HepG2 (cell line): ENCODE measurements at regions not wholly inside any gene's neighbourhood (a gene's known extent, or its start where the extent isn't known, plus 50 kb on each side); places are given as distances from the start of the nearest gene placed in this dataset.

Experiments used
- ATAC-seq: fragments of 200-7000 bp; cut with Tn5 transposase; 3 replicates; pipeline ENCODE4 v1.9.1; 2020; ENCODE audit warnings: mild to moderate bottlenecking, moderate library complexity
- BruUV-seq: library from RNA; stranded (reverse); fragments of 400-500 nt; replicated peaks from 2 replicates; lab custom pipeline; 2021; lab: Mats Ljungman, UMichigan
- CTCF ChIA-PET: fragments of 300-600 bp; formaldehyde crosslinking; extraction: SDS; loops from one replicate; lab custom pipeline; 2021; ENCODE audit warnings: low total read pairs, inconsistent platforms, low intra/inter-chr PET ratio; lab: Yijun Ruan, JAX
- POLR2A ChIA-PET: fragments of 350-600 bp; sonication (Branson Sonifier 250); formaldehyde crosslinking; loops from one replicate; lab custom pipeline; 2020; ENCODE audit warnings: antibody characterized with exemption, inconsistent platforms; lab: Yijun Ruan, JAX
- DNase-seq: peaks from one replicate; pipeline ENCODE4 v3.0.0-alpha.2; 2015; ENCODE audit warnings: low spot score
- FAIRE-seq: peaks from 3 replicates; lab custom pipeline; 2011; peaks lifted over from hg19 to GRCh38; lab: Jason Lieb, UNC
- H2AFZ ChIP-seq: one replicate; pipeline ENCODE4 v1.6.1; 2011; ENCODE audit warnings: low read length, inconsistent platforms
- H3K27ac ChIP-seq: fragments of 300-600 bp; 3 replicates; pipeline ENCODE4 v1.8.0; 2011; ENCODE audit warnings: mixed run types, mild to moderate bottlenecking, mixed read lengths, low read length, inconsistent platforms; ENCODE audit not compliant: insufficient read depth; ENCODE audit errors: extremely low read length
- H3K27me3 ChIP-seq, 2 experiments: fragments of 200-600 bp in 1 of 2; 2 replicates in 1 of 2; 3 replicates in 1 of 2; pipeline versions ENCODE4 v1.6.0 to v1.8.0; 2011; ENCODE audit warnings: low read length in 2 of 2, mild to moderate bottlenecking in 2 of 2, moderate library complexity in 2 of 2, inconsistent platforms in 1 of 2; ENCODE audit not compliant: insufficient read depth in 2 of 2, control insufficient read depth in 1 of 2
- H3K36me3 ChIP-seq, 2 experiments: fragments of 200-600 bp in 1 of 2; replicated peaks in 1 of 2; 2 replicates in 1 of 2; 3 replicates in 1 of 2; pipeline versions ENCODE4 v1.5.1 to v1.8.0; 2011; ENCODE audit warnings: low read length in 2 of 2, inconsistent platforms in 1 of 2; ENCODE audit not compliant: insufficient read depth in 2 of 2, control insufficient read depth in 1 of 2
- H3K4me1 ChIP-seq: 2 replicates; pipeline ENCODE4 v1.5.1; 2012; ENCODE audit warnings: low read length, inconsistent platforms; ENCODE audit not compliant: insufficient read depth
- H3K4me2 ChIP-seq: 2 replicates; pipeline ENCODE4 v1.6.0; 2011; ENCODE audit warnings: low read depth, low read length, inconsistent platforms
- H3K4me3 ChIP-seq, 3 experiments: fragments of 200-600 bp in 1 of 3; sonication (generic), shearing (Covaris generic) in 1 of 3; replicated peaks in 1 of 3; 2 replicates each; pipeline ENCODE4 v1.5.1; 2011 to 2016; ENCODE audit warnings: low read length in 3 of 3, inconsistent platforms in 2 of 3, low read depth in 2 of 3, mild to moderate bottlenecking in 2 of 3, control low read depth in 1 of 3, mixed read lengths in 1 of 3; ENCODE audit not compliant: insufficient read depth in 1 of 3
- H3K79me2 ChIP-seq: one replicate; pipeline ENCODE4 v1.6.1; 2011; ENCODE audit warnings: low read length, inconsistent platforms; ENCODE audit not compliant: insufficient read depth
- H3K9ac ChIP-seq: 2 replicates; pipeline ENCODE4 v1.6.0; 2011; ENCODE audit warnings: mild to moderate bottlenecking, low read depth, low read length, inconsistent platforms; ENCODE audit not compliant: insufficient read depth
- H3K9me3 ChIP-seq: 2 replicates; pipeline ENCODE4 v1.5.1; 2012; ENCODE audit warnings: mild to moderate bottlenecking, low read length
- H4K20me1 ChIP-seq: 2 replicates; pipeline ENCODE4 v1.6.0; 2011; ENCODE audit warnings: inconsistent platforms, mild to moderate bottlenecking, low read length, moderate library complexity; ENCODE audit not compliant: insufficient read depth
- CENPT ChIP-seq: sonication (generic); formaldehyde crosslinking; IDR thresholded peaks from 2 replicates; pipeline ENCODE4 v1.8.0; 2022; ENCODE audit warnings: low read depth, mild to moderate bottlenecking, moderate library complexity, missing genetic modification reagents
- MAFF ChIP-seq: IDR thresholded peaks from 2 replicates; pipeline ENCODE4 v1.6.1; 2011; ENCODE audit warnings: low read depth, low read length, improper control_type of control experiment
- NCOA1 ChIP-seq: sonication (generic); formaldehyde crosslinking; IDR thresholded peaks from 2 replicates; pipeline ENCODE4 v1.9.0; 2021; ENCODE audit warnings: missing genetic modification reagents
- RFX5 ChIP-seq: IDR thresholded peaks from 2 replicates; pipeline ENCODE4 v1.6.1; 2011; ENCODE audit warnings: low read depth, low read length, improper control_type of control experiment
- SIN3A ChIP-seq: IDR thresholded peaks from 2 replicates; pipeline ENCODE4 v1.6.1; 2011; ENCODE audit warnings: low read depth, mild to moderate bottlenecking, control low read depth, low read length, borderline replicate concordance
- TBP ChIP-seq: sonication (generic); formaldehyde crosslinking; IDR thresholded peaks from 2 replicates; pipeline ENCODE4 v1.5.0; 2020; ENCODE audit warnings: missing genetic modification reagents
- ZNF564 ChIP-seq: sonication (generic); formaldehyde crosslinking; IDR thresholded peaks from 2 replicates; pipeline ENCODE4 v1.8.1; 2023; ENCODE audit warnings: mild to moderate bottlenecking, missing genetic modification reagents
- ZNF589 ChIP-seq: sonication (generic); formaldehyde crosslinking; conservative IDR thresholded peaks from 2 replicates; pipeline ENCODE4 v1.8.0; 2022; ENCODE audit warnings: mild to moderate bottlenecking, moderate library complexity, missing genetic modification reagents
- ZNF687 ChIP-seq: sonication (generic); formaldehyde crosslinking; IDR thresholded peaks from 2 replicates; pipeline ENCODE4 v1.5.1; 2020; ENCODE audit warnings: mild to moderate bottlenecking, missing genetic modification reagents, moderate library complexity
- ZNF790 ChIP-seq: sonication (generic); formaldehyde crosslinking; IDR thresholded peaks from 2 replicates; pipeline ENCODE4 v1.8.0; 2022; ENCODE audit warnings: missing genetic modification reagents, mild to moderate bottlenecking, borderline replicate concordance
- WGBS: methylation state at CpG from one replicate; pipeline ENCODE4 v1.1.6; 2017; ENCODE audit warnings: low lambda C conversion rate; 5-methylcytosine and 5-hydroxymethylcytosine counted together
- in situ Hi-C: cut with HindIII; loops from 2 replicates; pipeline ENCODE4 v1.10.0; 2017; ENCODE audit warnings: low pct_unique_long_range_greater_than_20kb; ENCODE audit not compliant: extremely low pct_ligation_motif_present
- intact Hi-C: fragments of 100-400 bp; cut with micrococcal nuclease; formaldehyde crosslinking; loops from one replicate; pipeline ENCODE4 v1.10.0; 2022; ENCODE audit not compliant: unreplicated experiment
- TF ChIP-seq, protein P1 (sequence below): sonication (generic); formaldehyde crosslinking; IDR thresholded peaks from 2 replicates; pipeline ENCODE4 v1.4.0; 2020; ENCODE audit warnings: low read depth, missing genetic modification reagents

DNA sequence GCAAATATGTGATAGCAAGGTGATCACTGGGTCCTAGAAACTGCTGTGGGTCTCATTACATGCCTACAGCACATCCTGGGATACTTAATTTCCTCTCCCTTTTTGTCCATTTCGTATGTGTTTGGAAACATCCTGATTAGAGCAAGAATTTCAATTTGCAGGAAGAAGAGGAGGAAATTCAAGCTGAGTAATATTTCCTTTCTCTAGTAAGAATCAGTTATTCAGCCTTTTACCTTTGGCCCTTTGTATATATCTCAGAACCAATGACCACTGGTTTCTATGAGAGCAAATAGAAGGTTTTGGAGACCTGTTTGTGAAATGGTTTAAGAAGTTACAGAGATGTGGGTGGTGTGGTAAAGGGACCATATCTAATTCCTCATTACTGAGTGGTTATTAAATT, 171.6 kb downstream of the RMI1 start (continued):
- no peak for TF ChIP-seq SIN3A
- no peak for TF ChIP-seq ZNF564
- no peak for TF ChIP-seq MAFF
- no peak for TF ChIP-seq RFX5
- no peak for TF ChIP-seq CENPT (CRISPR knock-in tag)
- no peak for TF ChIP-seq ZNF589 (CRISPR knock-in tag)
- TF ChIP-seq, all 625 proteins: peak for 0

DNA sequence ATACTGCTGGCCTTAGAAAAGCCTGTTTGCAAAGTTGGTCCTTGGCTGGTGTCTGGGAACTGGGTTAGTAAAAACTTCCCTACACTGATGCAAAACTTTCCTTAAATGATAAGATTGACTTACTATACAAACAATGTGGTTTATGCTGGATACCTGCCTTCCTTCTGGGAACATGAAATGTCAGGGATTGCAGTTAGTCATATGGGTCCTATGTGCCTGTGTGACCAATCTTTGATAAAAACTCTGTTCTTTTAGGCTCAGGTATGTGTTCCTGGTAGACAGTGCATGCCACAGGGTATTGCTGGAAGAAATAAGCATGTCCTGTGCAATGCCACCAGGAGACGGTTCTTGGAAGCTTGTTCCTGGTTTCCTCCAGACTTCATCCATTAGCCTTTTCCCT, 173.3 kb downstream of the RMI1 start:
- FAIRE-seq (no peak), DNase-seq (no peak), ATAC-seq (no peak)
- Histone ChIP-seq H3K4me1 (no peaks in the 10 kb centered on the region), H2AFZ (no peak overlapping the region), H3K36me3 (no peaks in the 10 kb centered on the region), H3K4me2 (no peak overlapping the region), H3K27ac (no peak overlapping the region), H3K79me2 (no peaks in the 10 kb centered on the region), H3K9me3 (no peaks in the 10 kb centered on the region), H4K20me1 (no peaks in the 10 kb centered on the region), H3K4me3 (no peak overlapping the region), H3K27me3 (no peaks in the 10 kb centered on the region; a peak in 1 of 5 replicates), H3K9ac (no peak overlapping the region)
- TF ChIP-seq ZNF687 (CRISPR knock-in tag) = no peak
- TF ChIP-seq TBP (CRISPR knock-in tag) = no peak
- TF ChIP-seq, protein P1, sequence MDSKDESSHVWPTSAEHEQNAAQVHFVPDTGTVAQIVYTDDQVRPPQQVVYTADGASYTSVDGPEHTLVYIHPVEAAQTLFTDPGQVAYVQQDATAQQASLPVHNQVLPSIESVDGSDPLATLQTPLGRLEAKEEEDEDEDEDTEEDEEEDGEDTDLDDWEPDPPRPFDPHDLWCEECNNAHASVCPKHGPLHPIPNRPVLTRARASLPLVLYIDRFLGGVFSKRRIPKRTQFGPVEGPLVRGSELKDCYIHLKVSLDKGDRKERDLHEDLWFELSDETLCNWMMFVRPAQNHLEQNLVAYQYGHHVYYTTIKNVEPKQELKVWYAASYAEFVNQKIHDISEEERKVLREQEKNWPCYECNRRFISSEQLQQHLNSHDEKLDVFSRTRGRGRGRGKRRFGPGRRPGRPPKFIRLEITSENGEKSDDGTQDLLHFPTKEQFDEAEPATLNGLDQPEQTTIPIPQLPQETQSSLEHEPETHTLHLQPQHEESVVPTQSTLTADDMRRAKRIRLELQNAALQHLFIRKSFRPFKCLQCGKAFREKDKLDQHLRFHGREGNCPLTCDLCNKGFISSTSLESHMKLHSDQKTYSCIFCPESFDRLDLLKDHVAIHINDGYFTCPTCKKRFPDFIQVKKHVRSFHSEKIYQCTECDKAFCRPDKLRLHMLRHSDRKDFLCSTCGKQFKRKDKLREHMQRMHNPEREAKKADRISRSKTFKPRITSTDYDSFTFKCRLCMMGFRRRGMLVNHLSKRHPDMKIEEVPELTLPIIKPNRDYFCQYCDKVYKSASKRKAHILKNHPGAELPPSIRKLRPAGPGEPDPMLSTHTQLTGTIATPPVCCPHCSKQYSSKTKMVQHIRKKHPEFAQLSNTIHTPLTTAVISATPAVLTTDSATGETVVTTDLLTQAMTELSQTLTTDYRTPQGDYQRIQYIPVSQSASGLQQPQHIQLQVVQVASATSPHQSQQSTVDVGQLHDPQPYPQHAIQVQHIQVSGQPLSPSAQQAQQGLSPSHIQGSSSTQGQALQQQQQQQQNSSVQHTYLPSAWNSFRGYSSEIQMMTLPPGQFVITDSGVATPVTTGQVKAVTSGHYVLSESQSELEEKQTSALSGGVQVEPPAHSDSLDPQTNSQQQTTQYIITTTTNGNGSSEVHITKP (CRISPR knock-in tag) = no peak
- TF ChIP-seq NCOA1 (CRISPR knock-in tag) = no peak
- TF ChIP-seq ZNF790 (CRISPR knock-in tag) = no peak
- no TSS peak for BruUV-seq
- in situ Hi-C loops = no loop called here
- intact Hi-C loops = no loop called here
- 0% methylated on average over 1 of the region's 1 CpG for WGBS
- ChIA-PET POLR2A (no interaction called here), CTCF (no interaction called here)
